ENCODE measurements at regions not wholly inside any gene's neighbourhood (a gene's known extent, or its start where the extent isn't known, plus 50 kb on each side); places are given as distances from the start of the nearest gene placed in this dataset.

- no peak for DNase-seq
Observed at GRCh38 chr2:198325359-198325758, 521.0 kb downstream of the PLCL1 start.

DNA sequence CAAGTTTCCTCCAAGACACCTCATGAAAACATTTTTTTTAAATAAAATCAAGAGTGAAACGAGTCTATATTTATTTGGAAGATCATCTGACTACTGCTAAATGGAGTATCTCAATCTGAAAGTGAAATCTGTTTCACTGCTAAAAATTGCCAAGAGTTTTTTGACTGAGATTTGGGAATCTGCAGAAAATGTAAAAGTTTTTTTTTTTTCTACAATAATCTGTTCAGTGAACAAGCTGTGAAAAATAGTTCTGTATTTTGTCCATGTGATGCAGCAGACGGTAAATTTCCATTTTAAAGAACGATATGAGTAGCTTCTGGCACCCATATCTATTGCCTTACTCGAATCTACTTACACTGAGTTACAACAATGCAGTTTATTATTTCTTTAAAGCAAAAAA is 519.7 kb downstream of the PLCL1 start:
- no peak for DNase-seq

GRCh38 chr2:198322275-198322674 is 517.9 kb downstream of the PLCL1 start:
- DNase-seq, result no peak

DNA sequence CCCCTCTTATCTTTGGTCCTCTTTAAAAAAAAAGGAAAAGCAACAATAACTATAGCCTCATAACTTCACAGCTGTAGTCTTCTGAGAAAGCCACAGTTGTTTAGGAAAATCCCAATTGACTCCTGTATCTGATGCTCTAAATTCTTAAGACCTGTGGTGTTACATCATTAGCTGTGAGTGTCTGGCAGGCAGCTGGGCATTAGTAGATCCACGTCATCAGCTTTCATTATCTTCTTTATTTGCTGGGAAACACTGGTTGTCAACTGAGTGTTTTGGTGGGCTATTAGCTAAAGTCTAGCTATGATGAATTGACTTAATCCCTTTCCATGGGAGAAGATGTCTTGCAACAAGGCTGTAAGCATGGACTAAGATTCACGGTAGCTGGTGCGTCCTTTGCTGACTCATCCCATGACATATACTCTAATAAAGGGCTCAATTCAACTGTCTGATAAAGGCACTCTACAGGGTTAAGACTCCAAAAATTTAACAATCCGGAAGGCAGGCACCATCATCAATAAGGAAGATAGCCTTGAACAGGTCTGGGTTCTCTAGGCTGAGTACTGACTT is 517.2 kb downstream of the PLCL1 start:
- DNase-seq, result no peak

- DNase-seq, result no peak
Observed at GRCh38 chr2:198316852-198317396, 512.5 kb downstream of the PLCL1 start.

DNA sequence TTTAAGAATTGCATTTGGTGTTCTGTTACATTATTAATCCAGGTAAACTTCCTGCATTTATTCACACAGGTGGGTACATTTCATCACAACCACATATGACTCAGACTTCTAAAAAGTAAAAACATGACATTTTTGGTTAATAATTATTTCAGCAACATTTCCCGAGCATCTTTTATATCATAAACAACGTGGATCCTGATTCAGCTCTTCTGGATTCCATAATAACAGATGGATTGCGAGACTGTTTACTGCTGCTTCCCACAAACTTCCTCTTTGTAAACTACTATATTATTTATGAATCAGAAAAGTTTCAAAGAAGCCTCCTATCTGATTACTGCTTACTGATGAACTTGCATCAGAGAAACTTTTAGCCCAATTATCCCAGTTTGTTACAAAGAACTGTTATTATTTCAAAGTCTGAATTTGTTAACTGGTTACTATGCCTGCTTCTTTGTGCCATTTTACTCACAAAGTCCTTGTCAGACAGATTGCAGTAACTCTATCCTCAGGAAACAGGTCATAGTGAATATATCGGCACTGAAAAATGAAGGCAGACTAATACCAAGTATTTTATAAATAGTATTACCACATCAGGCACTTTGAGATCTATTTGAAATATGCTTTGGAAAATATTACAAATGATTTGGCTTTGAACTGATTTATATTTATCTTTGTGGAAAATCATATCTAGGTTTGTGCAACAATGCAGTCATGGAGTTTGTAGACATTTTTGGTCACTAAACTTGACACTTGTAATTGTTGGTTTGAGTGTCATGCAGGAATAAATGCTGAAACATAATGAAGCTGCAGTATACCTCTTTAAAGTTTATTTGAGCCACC is 511.6 kb downstream of the PLCL1 start:
- DNase-seq, result no peak

DNA sequence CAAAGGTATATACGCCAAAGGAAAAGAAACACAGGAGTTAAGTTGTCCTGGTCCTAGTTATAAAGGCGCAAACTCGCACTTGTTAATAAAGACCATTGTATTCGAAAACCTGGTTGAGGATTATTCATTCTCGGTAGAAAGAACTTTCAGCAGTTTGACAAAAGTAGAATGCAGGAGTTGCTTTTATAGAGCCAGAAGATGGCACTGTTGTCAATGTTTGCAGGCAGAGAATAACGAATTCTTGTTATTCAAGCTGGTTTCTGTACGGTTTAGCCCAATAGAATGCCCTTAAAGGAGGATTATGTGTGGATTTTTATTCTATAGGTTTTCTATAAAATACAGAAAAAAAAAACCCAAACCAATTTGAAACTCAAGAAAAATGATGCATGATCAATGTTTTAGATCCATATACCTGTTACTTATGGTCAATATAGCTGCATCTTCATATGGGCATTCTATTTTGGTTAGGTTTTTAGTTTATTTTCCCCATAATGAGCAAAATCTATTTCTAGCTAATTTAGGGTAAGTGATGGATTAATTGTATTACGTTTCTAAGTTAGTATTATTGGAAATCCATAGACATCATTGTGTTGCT is 510.3 kb downstream of the PLCL1 start:
- no peak for DNase-seq

GRCh38 chr2:198312596-198313483 is 508.4 kb downstream of the PLCL1 start:
- DNase-seq, result no peak

DNA sequence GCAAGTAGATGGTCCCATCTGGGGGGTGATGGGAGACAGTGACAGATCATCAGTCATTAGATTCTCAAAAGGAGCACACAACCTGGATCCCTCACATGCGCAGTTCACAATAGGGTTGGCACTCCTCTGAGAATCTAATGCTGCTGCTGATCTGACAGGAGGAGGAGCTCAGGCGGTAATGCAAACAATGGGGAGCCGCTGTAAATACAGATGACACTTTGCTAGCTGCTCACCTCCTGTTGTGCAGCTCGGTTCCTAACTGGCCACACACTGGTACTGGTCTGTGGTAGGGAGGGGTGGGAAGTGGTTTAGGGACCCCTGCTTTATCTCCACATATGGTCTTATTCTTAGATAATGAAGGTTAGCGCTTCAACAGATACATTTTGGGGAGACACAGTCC is 506.6 kb downstream of the PLCL1 start:
- no peak for DNase-seq

DNA sequence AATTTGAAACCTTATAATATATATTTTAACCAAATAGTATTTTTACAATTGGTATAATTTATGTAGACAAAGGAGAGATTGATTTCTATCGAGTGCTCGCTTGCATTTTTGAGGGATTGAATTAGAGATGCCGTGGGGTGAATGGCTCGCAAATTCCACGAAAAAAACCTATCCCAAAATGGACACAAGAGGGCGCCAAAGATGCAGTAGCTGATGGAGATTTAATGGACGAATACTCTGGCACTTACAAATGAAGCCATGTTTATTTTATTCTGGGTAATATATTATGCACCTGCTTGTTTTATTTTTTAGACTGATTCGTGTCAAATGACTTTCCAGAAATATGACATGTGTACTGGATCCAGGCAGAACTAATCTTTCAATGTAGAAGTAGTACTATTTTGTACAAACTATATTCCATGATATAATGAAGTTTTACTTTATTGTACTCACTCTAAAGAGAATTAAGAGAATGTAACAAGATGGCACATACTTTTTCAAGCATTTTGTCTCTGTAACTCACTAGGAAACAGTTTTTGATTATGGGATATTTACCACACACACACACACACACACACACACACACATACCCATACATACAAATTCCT is 505.4 kb downstream of the PLCL1 start:
- no peak for DNase-seq

- DNase-seq, result no peak
Observed at GRCh38 chr2:198309081-198309480, 504.7 kb downstream of the PLCL1 start.

GRCh38 chr2:198308368-198308767 is 504.0 kb downstream of the PLCL1 start:
- DNase-seq, result no peak

GRCh38 chr2:198307093-198307492 is 502.7 kb downstream of the PLCL1 start:
- no peak for DNase-seq

DNA sequence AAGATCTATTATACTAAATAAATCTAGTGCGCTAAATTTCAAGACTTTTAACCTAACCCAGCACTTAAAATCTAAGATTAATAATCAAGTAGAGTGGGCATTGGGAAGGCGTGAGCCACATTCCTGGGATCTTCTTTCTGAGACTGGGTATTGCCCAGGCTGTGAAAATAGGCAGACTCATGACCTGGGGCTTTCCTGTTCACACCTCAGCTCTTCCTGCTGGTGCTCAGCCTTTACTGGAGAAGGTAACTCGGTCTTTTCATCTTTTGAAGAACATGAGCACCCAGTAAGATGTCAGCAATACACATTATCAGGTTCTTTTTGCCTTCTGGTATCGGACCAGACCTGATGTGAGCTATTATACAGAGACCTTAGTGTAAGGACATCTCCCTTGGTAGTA is 500.5 kb downstream of the PLCL1 start:
- no peak for DNase-seq

DNA sequence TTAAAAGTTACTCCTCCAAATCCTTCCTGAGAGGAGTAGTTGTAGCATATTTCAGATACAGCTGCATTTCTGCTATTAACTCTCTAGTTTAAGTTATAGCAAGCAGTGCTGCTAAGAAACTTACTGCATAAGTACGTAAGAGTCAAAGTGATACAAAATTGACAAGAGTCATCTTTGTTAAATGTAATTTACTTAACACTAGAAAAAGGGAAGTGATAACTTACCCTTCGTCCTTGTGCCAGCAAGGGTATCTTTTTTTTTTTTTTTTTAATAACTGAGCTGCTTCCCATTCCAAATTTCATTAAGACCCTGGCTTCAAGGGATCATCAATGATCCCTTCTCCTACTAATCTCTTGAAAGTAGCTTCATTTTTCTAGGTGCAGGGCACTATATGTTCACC is 493.0 kb downstream of the PLCL1 start:
- no peak for DNase-seq

DNA sequence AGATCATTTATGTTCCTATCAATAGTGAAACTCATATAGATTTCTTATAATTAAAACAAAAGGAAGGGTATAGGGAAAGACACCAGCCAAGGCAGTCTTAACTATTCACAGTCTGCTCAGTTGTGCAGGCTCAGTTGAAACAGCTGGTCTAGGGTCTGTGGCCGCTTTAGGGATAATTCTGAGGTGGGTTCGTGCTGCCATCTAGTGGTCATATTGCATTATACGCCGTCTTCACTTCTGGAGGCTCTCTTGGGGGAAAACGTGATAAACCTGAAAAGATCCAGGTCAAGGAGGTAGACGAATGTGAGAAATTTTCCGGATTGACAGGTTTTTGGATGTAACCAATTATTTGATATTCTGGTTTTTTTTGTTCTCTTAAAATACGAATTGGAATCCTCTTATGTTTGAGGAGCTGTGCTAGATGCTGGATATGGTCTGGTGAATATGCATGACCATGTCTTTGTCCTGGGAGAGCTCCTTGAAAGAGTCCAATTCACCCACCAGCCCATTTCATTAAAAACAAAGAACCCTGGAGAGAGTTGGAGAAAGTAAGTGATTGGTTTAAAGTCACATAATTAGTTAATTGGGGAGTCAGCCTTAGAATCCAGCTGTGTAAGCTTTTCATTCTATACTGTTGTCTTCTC is 492.4 kb downstream of the PLCL1 start:
- DNase-seq, result peak; percentile 65

GRCh38 chr2:198293281-198293680 is 488.9 kb downstream of the PLCL1 start:
- DNase-seq, result no peak

GRCh38 chr2:198289811-198290210 is 485.4 kb downstream of the PLCL1 start:
- DNase-seq, result no peak

DNA sequence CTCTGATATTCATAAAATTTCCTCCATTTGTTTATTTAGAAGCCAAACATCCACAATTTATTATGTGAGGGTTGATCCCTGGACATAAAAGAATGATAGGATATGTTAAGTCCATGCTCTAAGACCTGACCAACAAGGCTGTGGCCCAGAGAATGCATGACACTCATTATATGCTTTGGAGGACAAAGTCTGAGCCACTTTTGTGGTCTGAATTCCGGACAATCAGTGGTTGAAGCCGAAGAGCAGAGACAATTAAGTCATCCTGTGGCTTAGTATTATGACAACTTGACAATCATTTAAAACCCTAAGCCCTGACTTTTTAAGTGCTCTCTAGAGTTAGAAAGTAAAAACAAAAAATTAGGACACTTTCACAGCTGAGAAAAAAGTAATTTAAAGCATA is 483.3 kb downstream of the PLCL1 start:
- no peak for DNase-seq

DNA sequence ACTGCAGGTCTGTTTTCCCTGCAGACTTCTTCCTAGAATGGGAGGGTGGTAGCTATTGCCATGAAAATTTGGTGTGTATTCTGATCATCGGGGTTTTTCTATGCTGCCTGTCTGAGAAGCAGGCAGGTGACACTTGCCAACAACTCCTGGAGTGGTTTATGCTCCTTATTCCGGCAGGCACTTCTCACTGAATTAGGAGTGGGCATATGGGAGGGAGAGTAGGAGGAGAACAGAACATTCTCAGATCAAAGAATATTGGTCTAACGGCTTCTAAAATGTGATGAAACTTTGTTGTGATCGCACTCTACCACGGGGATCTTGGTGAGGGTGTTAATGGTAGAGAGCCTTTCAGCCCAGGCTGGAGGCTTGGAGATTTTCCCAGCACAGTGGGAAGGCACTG is 480.8 kb downstream of the PLCL1 start:
- DNase-seq, result no peak

GRCh38 chr2:198283146-198283545 is 478.8 kb downstream of the PLCL1 start:
- no peak for DNase-seq

DNA sequence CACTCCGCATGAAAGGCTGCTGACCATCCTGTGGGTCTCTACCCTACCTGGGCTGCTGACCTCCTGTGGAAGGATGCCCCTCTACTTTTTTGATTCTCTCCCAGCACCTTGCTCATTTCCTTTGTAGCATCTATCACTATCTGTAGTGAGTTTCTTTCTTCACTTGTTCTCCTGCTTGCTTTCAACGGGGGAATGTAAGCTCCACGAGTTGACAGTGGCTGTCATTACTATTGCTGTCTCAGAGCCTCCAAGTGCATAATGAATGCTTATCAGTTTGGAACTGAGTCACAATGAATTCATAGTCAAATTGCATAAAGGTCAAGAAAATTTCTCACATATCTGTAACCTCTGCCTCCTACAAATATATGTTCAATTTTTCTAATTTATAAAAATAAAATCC is 477.7 kb downstream of the PLCL1 start:
- DNase-seq, result no peak

Measured in left hindlimb (tissue), 1 donor.